ENCODE measurements at regions not wholly inside any gene's neighbourhood (a gene's known extent, or its start where the extent isn't known, plus 50 kb on each side); places are given as distances from the start of the nearest gene placed in this dataset.

DNA sequence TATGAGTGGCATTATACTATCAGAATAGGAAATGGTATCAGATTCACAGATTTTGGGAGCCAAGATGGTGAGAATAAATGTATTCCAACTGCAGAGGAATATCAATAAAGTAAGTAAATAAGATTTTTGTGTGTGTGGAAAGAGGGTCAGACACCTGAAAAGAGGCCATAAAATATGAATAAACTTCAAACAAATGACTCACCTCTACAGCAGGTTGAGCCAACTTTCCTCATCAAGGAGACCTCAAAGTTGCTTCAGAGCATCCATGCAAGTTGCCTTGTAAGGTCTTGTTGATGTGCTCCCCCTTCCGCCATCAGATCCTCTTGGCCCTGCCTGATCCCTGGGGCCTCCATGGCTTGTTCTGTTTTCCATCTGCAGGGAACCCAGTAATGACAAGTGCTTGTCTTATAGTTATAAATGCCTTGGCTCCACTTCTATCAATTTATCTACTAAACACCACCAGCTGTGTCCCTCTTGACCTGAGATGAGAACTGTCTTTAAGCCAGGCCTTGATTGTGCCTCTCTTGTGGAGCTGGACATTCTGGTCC, 775.6 kb downstream of the LTN1 start:
- no peak for TF ChIP-seq FOXM1 (IDR thresholded peaks at IDR 0.05; ENCODE audit: borderline replicate concordance, low read depth)
- no peak for TF ChIP-seq EP300 (IDR thresholded peaks at IDR 0.05; ENCODE audit: borderline replicate concordance)
- TF ChIP-seq, protein P1, sequence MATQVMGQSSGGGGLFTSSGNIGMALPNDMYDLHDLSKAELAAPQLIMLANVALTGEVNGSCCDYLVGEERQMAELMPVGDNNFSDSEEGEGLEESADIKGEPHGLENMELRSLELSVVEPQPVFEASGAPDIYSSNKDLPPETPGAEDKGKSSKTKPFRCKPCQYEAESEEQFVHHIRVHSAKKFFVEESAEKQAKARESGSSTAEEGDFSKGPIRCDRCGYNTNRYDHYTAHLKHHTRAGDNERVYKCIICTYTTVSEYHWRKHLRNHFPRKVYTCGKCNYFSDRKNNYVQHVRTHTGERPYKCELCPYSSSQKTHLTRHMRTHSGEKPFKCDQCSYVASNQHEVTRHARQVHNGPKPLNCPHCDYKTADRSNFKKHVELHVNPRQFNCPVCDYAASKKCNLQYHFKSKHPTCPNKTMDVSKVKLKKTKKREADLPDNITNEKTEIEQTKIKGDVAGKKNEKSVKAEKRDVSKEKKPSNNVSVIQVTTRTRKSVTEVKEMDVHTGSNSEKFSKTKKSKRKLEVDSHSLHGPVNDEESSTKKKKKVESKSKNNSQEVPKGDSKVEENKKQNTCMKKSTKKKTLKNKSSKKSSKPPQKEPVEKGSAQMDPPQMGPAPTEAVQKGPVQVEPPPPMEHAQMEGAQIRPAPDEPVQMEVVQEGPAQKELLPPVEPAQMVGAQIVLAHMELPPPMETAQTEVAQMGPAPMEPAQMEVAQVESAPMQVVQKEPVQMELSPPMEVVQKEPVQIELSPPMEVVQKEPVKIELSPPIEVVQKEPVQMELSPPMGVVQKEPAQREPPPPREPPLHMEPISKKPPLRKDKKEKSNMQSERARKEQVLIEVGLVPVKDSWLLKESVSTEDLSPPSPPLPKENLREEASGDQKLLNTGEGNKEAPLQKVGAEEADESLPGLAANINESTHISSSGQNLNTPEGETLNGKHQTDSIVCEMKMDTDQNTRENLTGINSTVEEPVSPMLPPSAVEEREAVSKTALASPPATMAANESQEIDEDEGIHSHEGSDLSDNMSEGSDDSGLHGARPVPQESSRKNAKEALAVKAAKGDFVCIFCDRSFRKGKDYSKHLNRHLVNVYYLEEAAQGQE (IDR thresholded peaks at IDR 0.05; ENCODE audit: low read depth): no peak
- no peak for TF ChIP-seq ZBTB7A (IDR thresholded peaks at IDR 0.05; ENCODE audit: low read depth)
- TF ChIP-seq CREB1 (IDR thresholded peaks at IDR 0.05; ENCODE audit: low read depth): no peak
- TF ChIP-seq TCF12 (IDR thresholded peaks at IDR 0.05; ENCODE audit: low read depth): no peak
- no peak for TF ChIP-seq YY1 (IDR thresholded peaks at IDR 0.05; ENCODE audit: low read depth)
- no peak for TF ChIP-seq TAF1 (IDR thresholded peaks at IDR 0.05; ENCODE audit: low read depth)
- TF ChIP-seq, protein P2, sequence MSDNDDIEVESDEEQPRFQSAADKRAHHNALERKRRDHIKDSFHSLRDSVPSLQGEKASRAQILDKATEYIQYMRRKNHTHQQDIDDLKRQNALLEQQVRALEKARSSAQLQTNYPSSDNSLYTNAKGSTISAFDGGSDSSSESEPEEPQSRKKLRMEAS (IDR thresholded peaks at IDR 0.05): no peak
- TF ChIP-seq, protein P3, sequence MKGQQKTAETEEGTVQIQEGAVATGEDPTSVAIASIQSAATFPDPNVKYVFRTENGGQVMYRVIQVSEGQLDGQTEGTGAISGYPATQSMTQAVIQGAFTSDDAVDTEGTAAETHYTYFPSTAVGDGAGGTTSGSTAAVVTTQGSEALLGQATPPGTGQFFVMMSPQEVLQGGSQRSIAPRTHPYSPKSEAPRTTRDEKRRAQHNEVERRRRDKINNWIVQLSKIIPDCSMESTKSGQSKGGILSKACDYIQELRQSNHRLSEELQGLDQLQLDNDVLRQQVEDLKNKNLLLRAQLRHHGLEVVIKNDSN (IDR thresholded peaks at IDR 0.05): no peak

Data from Ishikawa (cell line).